LHCN-M2 (cell line): ENCODE measurements at regions not wholly inside any gene's neighbourhood (a gene's known extent, or its start where the extent isn't known, plus 50 kb on each side); places are given as distances from the start of the nearest gene placed in this dataset.
"Not testable (repeated sequence)": the region's sequence is repeated elsewhere in the genome, so short reads cannot be mapped to it uniquely, and the experiment has no call there.

Experiments used
- DNase-seq: peaks from one replicate; pipeline ENCODE4 v3.0.0-alpha.2; 2012; ENCODE audit warnings: low read depth

DNA sequence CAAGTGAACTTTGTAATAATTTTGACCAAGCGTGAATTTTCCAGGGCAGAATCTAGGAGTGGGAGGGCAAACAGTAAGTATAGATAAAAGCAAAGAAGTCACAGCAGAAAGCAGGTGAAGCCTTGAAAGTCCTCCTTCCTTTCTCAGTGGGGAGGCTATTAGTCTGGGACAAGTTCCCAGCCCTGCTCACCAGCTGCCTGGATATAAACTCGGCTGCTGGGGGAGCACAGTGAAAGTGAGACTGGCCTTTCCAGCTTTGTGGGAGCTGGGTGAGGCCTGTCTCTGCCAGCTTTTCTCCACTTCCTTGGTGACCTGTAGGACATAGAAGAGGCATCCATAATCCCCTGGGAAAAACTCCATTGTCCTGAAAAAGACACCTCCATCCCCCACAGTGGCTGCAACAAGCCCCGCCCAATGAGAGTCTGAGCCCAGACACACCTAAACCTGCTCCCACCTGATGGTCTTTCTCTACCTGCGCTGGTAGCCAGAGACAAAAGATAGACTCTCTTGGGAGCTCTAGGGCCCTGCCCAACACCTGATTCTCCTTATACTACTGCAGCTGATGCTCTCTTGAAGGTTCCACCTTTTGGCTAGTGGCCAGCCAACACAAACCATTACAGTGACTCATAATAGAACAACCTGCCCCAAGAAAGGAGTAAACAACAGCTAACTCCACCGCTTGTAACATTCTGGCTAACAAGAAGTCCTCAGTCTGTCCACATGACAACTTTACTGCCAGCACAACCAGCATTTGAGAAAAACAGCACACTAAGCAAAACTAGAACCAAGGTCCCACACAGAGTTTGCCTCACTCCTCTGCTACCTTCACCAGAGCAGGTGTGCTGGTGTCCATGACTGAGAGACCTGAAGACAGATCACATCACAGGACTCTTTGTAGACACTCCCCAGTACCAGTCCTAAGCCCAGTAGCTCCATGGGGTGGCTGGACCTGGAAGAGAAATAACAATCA, 252.2 kb upstream of the SLITRK6 start:
- DNase-seq = no peak

- DNase-seq = no peak
These were observed 239.3 kb upstream of the SLITRK6 start for GRCh38 chr13:86038490-86038889.

DNA sequence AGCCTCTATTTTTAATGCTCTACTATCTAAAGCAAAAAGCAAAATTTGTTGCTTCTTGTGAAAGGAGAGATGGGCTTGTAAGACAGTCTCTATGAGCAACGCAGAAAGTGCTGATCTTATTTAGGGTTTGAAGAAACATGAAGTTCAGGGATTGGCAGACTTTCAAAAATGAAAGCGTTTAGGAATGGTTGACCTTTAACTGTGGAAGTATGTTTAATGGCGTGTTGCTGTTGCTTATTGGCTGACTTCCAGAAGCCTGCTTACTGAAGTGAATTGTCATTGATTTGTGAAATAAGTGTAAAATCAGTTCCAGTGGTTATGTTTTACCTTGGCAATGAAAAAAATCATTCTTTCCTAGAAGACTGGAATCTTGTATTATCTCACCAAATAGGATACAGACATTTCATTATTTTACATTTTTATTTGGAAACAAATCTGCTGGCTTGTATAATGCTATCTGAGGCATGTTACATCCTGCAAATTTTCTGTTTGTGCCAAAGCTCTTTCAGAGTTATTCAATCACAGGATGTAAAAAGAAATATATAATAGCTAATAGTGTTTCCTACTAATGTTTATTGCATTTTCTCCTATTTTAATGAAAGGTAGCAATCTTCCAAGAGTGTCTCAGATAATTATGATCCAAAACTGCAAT, 221.3 kb upstream of the SLITRK6 start:
- peak; percentile 20 for DNase-seq

DNA sequence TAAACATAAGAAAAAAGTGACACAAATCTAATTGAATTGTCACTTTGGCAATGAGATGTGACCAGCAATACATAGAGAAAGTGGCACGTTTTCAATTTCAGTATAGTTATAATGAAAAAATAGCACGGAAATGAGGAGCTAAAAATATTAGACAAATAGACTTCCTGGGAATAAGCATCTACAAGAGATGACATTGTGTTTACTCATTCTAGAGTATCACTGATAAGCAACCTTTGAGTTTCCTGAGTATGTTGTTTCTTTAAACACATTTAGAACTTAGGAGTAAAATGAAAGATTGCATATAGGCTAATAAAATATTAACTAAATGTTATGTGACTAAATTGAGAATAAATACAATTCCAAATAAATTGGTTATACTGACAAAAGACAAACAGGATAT, 207.1 kb upstream of the SLITRK6 start:
- DNase-seq = no peak

- DNase-seq = peak; percentile 5
These were observed 203.8 kb upstream of the SLITRK6 start for GRCh38 chr13:86003029-86003428.

GRCh38 chr13:86000546-86000945, 201.3 kb upstream of the SLITRK6 start:
- no peak for DNase-seq

DNA sequence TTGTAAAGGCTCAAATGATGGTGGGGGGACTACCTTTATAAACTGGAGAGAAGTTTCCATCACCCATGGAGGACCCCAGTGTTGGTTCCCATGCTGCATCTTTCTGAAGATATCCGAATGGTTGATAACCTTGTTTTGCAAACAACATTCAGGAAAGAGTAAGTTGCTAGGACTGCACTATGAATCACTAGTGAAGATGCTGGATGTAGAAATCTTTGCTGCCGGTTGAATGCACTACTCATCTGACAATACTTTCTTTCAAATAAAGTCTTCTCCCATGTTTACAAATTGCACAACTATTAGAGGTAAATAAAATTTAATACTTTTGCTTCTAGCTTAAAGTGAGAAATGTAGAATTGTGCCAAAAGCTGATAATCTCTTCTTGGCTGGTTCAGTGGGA, 198.4 kb upstream of the SLITRK6 start:
- peak; percentile 6 for DNase-seq

GRCh38 chr13:85995788-85996418, 196.7 kb upstream of the SLITRK6 start:
- no peak for DNase-seq

- no peak for DNase-seq
These were observed 194.3 kb upstream of the SLITRK6 start for GRCh38 chr13:85993567-85993966.

- no peak for DNase-seq
These were observed 191.2 kb upstream of the SLITRK6 start for GRCh38 chr13:85990397-85990796.

- DNase-seq = peak; percentile 19
These were observed 186.6 kb upstream of the SLITRK6 start for GRCh38 chr13:85985797-85986196.

- DNase-seq = no peak
These were observed 182.9 kb upstream of the SLITRK6 start for GRCh38 chr13:85982102-85982501.

DNA sequence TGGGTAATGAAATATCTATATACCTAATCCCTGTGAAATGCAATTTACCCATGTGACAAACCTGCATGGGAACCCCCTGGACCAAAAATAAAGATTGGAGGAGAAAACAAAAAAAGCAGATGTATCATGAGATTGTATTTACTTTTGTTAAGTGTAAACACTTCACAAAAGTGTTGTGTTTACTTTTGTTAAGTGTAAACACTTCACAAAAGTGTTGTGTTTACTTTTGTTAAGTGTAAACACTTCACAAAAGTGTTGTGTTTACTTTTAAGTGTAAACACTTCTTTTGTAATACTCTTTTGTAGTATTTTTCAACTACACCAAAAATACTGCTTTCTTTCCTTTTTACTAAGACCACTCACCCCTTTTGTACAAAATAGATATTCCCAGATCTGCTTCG, 181.2 kb upstream of the SLITRK6 start:
- not testable (repeated sequence) for DNase-seq

DNA sequence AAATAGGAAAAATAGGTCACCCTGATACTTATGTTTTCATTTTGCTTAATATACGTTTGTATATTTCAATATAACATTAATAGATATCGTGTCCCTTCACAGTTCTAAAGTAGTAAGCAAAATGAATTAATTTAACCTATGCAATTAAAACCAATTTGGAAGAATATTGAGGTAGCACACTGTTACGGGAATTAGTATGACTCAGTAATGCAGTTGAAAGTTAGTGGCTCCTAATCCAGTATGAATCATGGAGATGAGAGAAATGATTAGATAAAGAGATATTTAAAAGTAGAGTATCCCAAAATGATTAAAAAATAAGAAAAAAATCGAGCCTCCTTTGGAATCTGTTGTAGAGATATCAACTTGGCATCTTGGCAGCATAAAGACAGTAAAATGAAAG, 177.0 kb upstream of the SLITRK6 start:
- DNase-seq = no peak

GRCh38 chr13:85974608-85975366, 175.6 kb upstream of the SLITRK6 start:
- peak; percentile 12 for DNase-seq

DNA sequence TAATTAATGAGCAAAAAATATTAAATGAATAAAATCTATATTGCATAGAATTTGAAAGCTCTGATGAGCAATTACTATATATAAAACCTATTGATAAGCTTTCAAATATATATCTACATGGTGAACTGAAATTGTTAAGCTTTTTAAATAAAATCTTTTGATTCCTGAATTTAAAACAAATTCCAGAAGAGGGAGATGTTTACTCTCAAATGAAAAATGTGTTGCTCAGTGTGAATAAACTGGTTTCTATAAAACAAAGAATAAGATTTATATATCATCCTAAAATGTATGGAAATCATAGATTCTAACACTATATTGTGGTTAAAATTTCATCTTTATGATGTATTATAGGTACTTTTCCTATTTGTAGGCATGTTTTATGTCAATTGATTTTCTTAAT, 171.5 kb upstream of the SLITRK6 start:
- no peak for DNase-seq

DNA sequence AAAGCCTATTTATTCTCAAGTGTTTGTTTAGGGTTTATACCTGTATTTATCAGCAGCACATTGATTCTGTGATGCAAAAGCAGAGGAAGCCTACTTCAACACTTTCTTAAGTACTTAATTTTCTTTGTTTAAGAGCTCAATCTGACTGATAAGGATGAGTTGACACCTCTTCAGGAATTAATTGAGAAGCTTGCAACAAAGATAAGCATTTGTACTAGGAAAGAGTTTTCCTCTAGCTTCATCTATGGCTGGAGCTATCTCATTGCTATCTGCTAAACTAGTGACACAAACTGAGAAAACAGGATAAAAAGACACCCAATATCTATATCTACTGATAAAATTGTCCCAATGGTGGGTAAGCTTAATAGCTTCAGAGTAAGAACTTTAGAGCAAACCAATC, 170.1 kb upstream of the SLITRK6 start:
- DNase-seq = no peak

DNA sequence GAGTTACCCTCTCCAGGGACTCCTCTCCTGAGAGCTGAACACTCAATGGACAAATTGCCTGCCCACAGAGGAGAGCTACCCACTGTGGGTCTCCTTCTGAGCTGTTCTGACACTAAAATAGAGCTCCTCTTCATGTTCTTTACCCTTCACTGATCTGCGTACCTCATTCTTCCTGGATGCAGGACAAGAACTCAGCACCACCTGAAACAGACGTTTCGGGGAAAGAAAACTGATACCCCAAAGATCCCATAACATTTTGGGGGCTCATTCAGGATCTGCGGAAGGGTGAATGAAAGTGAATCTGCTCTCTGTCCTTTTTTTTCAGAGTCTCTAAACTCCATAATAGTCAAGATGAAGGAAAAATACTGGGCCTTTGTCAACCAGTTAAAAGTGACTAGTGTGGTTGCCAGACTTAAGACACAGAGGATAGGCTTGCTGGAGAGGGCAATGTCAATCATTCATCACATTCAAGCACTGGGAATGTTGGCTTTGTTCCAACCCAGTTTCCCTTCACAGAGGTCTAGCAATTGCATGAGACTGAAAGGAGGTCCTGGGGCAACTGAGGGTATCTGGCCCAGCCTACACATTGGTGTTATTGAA, 136.7 kb upstream of the SLITRK6 start:
- DNase-seq = no peak

DNA sequence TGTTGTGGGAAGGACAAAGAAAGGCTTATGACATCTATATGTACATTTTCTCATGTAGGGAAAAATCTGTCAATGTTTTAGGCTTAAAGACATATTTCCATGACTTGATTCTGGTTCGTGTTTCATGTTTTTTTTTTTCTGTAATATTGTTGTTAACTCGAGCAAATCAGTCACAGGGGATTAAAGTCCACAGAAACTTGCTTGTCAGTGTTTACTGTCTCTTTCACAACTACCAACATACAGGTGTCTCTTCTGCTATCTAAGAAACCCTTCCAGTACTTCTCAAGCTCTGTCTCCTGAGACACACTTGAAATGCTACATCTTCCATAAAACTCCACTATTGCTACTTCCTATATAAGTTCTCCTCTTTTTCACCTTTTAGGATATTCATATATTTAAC, 130.9 kb upstream of the SLITRK6 start:
- DNase-seq = no peak

- no peak for DNase-seq
These were observed 111.7 kb upstream of the SLITRK6 start for GRCh38 chr13:85910962-85911361.

GRCh38 chr13:85900521-85900920, 101.3 kb upstream of the SLITRK6 start:
- no peak for DNase-seq
